PC-3 (cell line): ENCODE measurements at regions not wholly inside any gene's neighbourhood (a gene's known extent, or its start where the extent isn't known, plus 50 kb on each side); places are given as distances from the start of the nearest gene placed in this dataset.

Source experiments
- ATAC-seq: fragments of 200-7000 bp; cut with Tn5 transposase; 2 replicates; pipeline ENCODE4 v1.9.1; 2020; ENCODE audit warnings: mild to moderate bottlenecking, moderate library complexity
- BruUV-seq: library from RNA; stranded (reverse); fragments of 400-500 nt; replicated peaks from 2 replicates; lab custom pipeline; 2021; lab: Mats Ljungman, UMichigan
- CTCF ChIA-PET: fragments of 300-600 bp; sonication (Branson Sonifier 250); formaldehyde crosslinking; loops from one replicate; lab custom pipeline; 2022; ENCODE audit warnings: antibody characterized with exemption; lab: Charles Lee
- POLR2A ChIA-PET: fragments of 300-600 bp; sonication (Branson Sonifier 250); formaldehyde crosslinking; loops from one replicate; lab custom pipeline; 2022; ENCODE audit warnings: antibody characterized with exemption; ENCODE audit not compliant: unreplicated experiment; lab: Charles Lee
- DNase-seq: peaks from one replicate; pipeline ENCODE4 v3.0.0-alpha.2; 2015
- H2AFZ ChIP-seq: fragments of 300-600 bp; sonication (generic); 2 replicates; pipeline ENCODE4 v1.6.0; 2016; ENCODE audit warnings: antibody characterized with exemption, low read length
- H3F3A ChIP-seq: fragments of 300-600 bp; sonication (generic); one replicate; pipeline ENCODE4 v1.6.0; 2017; ENCODE audit warnings: antibody characterized with exemption, low read length, control low read depth, mild to moderate bottlenecking; ENCODE audit not compliant: unreplicated experiment
- H3K27ac ChIP-seq: fragments of 300-600 bp; sonication (generic); 2 replicates; pipeline ENCODE4 v1.5.1; 2016; ENCODE audit warnings: mild to moderate bottlenecking, low read length
- H3K27me3 ChIP-seq: fragments of 300-600 bp; sonication (generic); 2 replicates; pipeline ENCODE4 v1.6.1; 2016; ENCODE audit warnings: low read length, mixed read lengths
- H3K36me3 ChIP-seq: fragments of 300-600 bp; sonication (generic); 2 replicates; pipeline ENCODE4 v1.6.1; 2016; ENCODE audit warnings: low read depth, mixed run types, low read length, mixed read lengths
- H3K4me1 ChIP-seq: fragments of 300-600 bp; sonication (generic); 2 replicates; pipeline ENCODE4 v1.5.1; 2016; ENCODE audit warnings: low read length; ENCODE audit not compliant: insufficient read depth
- H3K4me2 ChIP-seq: fragments of 300-600 bp; sonication (generic); 2 replicates; pipeline ENCODE4 v1.6.0; 2016; ENCODE audit warnings: low read length
- H3K4me3 ChIP-seq: fragments of 300-600 bp; sonication (generic); 2 replicates; pipeline ENCODE4 v1.5.1; 2016; ENCODE audit warnings: mild to moderate bottlenecking, low read length, mixed read lengths
- H3K79me2 ChIP-seq: fragments of 300-600 bp; sonication (generic); 2 replicates; pipeline ENCODE4 v1.6.1; 2017; ENCODE audit warnings: low read length, mixed read lengths
- H3K9ac ChIP-seq: fragments of 300-600 bp; sonication (generic); 2 replicates; pipeline ENCODE4 v1.6.0; 2016; ENCODE audit warnings: mild to moderate bottlenecking, low read length
- H3K9me2 ChIP-seq: fragments of 300-600 bp; sonication (generic); replicated peaks from 2 replicates; pipeline ENCODE4 v1.6.1; 2016; ENCODE audit warnings: mixed run types, low read length, mixed read lengths
- H3K9me3 ChIP-seq: fragments of 300-600 bp; sonication (generic); 2 replicates; pipeline ENCODE4 v1.6.1; 2016; ENCODE audit warnings: low read length, mixed read lengths
- H4K20me1 ChIP-seq: fragments of 300-600 bp; sonication (generic); 2 replicates; pipeline ENCODE4 v1.6.1; 2016; ENCODE audit warnings: low read length, mixed read lengths
- EZH2 ChIP-seq: fragments of 300-600 bp; sonication (generic); IDR thresholded peaks from one replicate; pipeline ENCODE4 v1.6.1; 2017; ENCODE audit warnings: antibody characterized with exemption, mild to moderate bottlenecking, low read length; ENCODE audit not compliant: unreplicated experiment
- EZH2phosphoT487 ChIP-seq: fragments of 300-600 bp; sonication (generic); IDR thresholded peaks from 2 replicates; pipeline ENCODE4 v1.6.1; 2018; ENCODE audit warnings: mild to moderate bottlenecking, antibody characterized with exemption, low read length, borderline replicate concordance
- intact Hi-C: fragments of 100-400 bp; cut with micrococcal nuclease; formaldehyde crosslinking; loops from 2 replicates; pipeline ENCODE4 v1.9.0; 2023
- TF ChIP-seq, protein P1 (sequence below): fragments of 300-600 bp; sonication (generic); conservative IDR thresholded peaks from 2 replicates; pipeline ENCODE4 v1.5.1; 2017; ENCODE audit warnings: antibody characterized with exemption, low read depth, mild to moderate bottlenecking, low read length

GRCh38 chr13:32964987-32965386 is 51.2 kb upstream of the KL start:
- H3F3A ChIP-seq, result no peaks in the 10 kb centered on the region
- no peaks in the 10 kb centered on the region for H3K9me3 ChIP-seq
- no peak overlapping the region for H3K4me2 ChIP-seq
- no TSS peak for BruUV-seq
- H3K27ac ChIP-seq, result no peak overlapping the region
- ATAC-seq (no peak), DNase-seq (no peak)
- no peaks in the 10 kb centered on the region for H3K27me3 ChIP-seq
- H4K20me1 ChIP-seq, result no peaks in the 10 kb centered on the region
- H3K4me1 ChIP-seq, result no peaks in the 10 kb centered on the region
- no peaks in the 10 kb centered on the region for H3K9me2 ChIP-seq
- H2AFZ ChIP-seq, result no peak overlapping the region
- no peak overlapping the region for H3K9ac ChIP-seq
- H3K36me3 ChIP-seq, result no peaks in the 10 kb centered on the region
- POLR2A ChIA-PET, result no interaction called here
- no peak overlapping the region for H3K4me3 ChIP-seq
- TF ChIP-seq EZH2phosphoT487 (no peak), EZH2 (no peak)
- TF ChIP-seq, protein P1, sequence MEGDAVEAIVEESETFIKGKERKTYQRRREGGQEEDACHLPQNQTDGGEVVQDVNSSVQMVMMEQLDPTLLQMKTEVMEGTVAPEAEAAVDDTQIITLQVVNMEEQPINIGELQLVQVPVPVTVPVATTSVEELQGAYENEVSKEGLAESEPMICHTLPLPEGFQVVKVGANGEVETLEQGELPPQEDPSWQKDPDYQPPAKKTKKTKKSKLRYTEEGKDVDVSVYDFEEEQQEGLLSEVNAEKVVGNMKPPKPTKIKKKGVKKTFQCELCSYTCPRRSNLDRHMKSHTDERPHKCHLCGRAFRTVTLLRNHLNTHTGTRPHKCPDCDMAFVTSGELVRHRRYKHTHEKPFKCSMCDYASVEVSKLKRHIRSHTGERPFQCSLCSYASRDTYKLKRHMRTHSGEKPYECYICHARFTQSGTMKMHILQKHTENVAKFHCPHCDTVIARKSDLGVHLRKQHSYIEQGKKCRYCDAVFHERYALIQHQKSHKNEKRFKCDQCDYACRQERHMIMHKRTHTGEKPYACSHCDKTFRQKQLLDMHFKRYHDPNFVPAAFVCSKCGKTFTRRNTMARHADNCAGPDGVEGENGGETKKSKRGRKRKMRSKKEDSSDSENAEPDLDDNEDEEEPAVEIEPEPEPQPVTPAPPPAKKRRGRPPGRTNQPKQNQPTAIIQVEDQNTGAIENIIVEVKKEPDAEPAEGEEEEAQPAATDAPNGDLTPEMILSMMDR, result no peak
- intact Hi-C loops, result no loop called here
- CTCF ChIA-PET, result no interaction called here
- no peaks in the 10 kb centered on the region for H3K79me2 ChIP-seq
